GM18867 (cell line): ENCODE measurements at regions not wholly inside any gene's neighbourhood (a gene's known extent, or its start where the extent isn't known, plus 50 kb on each side); places are given as distances from the start of the nearest gene placed in this dataset.
"Not testable (repeated sequence)": the region's sequence is repeated elsewhere in the genome, so short reads cannot be mapped to it uniquely, and the experiment has no call there.

Experiments used
- ATAC-seq: cut with Tn5 transposase; IDR thresholded peaks from one replicate; pipeline ENCODE4 v1.9.1; 2021; ENCODE audit warnings: mild to moderate bottlenecking, moderate library complexity; ENCODE audit not compliant: unreplicated experiment

GRCh38 chr5:91244380-91245073, 138.6 kb downstream of the ARRDC3 start:
- ATAC-seq = no peak

- ATAC-seq = no peak
These were observed 139.3 kb downstream of the ARRDC3 start for GRCh38 chr5:91243852-91244251.

GRCh38 chr5:91243286-91243685, 139.8 kb downstream of the ARRDC3 start:
- ATAC-seq = no peak

- not testable (repeated sequence) for ATAC-seq
These were observed 141.7 kb downstream of the ARRDC3 start for GRCh38 chr5:91241460-91241859.

- ATAC-seq = no peak
These were observed 142.9 kb downstream of the ARRDC3 start for GRCh38 chr5:91240175-91240574.

- ATAC-seq = no peak
These were observed 147.8 kb downstream of the ARRDC3 start for GRCh38 chr5:91235271-91235694.

- no peak for ATAC-seq
These were observed 150.6 kb downstream of the ARRDC3 start for GRCh38 chr5:91232523-91232922.

- no peak for ATAC-seq
These were observed 153.9 kb downstream of the ARRDC3 start for GRCh38 chr5:91229031-91229727.

GRCh38 chr5:91228188-91228587, 154.9 kb downstream of the ARRDC3 start:
- ATAC-seq = no peak

- ATAC-seq = peak; percentile 82
These were observed 157.1 kb downstream of the ARRDC3 start for GRCh38 chr5:91225848-91226686.

GRCh38 chr5:91224969-91225368, 158.1 kb downstream of the ARRDC3 start:
- no peak for ATAC-seq

GRCh38 chr5:91224456-91224855, 158.7 kb downstream of the ARRDC3 start:
- ATAC-seq = no peak

- no peak for ATAC-seq
These were observed 159.2 kb downstream of the ARRDC3 start for GRCh38 chr5:91223886-91224285.

- no peak for ATAC-seq
These were observed 160.6 kb downstream of the ARRDC3 start for GRCh38 chr5:91222482-91222881.

GRCh38 chr5:91221917-91222316, 161.2 kb downstream of the ARRDC3 start:
- no peak for ATAC-seq

GRCh38 chr5:91219803-91220371, 163.2 kb downstream of the ARRDC3 start:
- peak; percentile 45 for ATAC-seq

GRCh38 chr5:91219091-91219802, 163.9 kb downstream of the ARRDC3 start:
- no peak for ATAC-seq

- ATAC-seq = no peak
These were observed 165.3 kb downstream of the ARRDC3 start for GRCh38 chr5:91217859-91218258.

GRCh38 chr5:91214571-91214970, 168.5 kb downstream of the ARRDC3 start:
- ATAC-seq = no peak
